GM23338 (cell line): ENCODE measurements at regions not wholly inside any gene's neighbourhood (a gene's known extent, or its start where the extent isn't known, plus 50 kb on each side); places are given as distances from the start of the nearest gene placed in this dataset.

Source experiments
- ATAC-seq: fragments of 200-7000 bp; cut with Tn5 transposase; 3 replicates; pipeline ENCODE4 v1.9.1; 2020
- DNase-seq: peaks from one replicate; pipeline ENCODE4 v3.0.0-alpha.2; 2015; ENCODE audit warnings: low spot score
- H2AFZ ChIP-seq: fragments of 200-600 bp; sonication (generic); 2 replicates; pipeline ENCODE4 v1.8.0; 2016; ENCODE audit warnings: antibody characterized with exemption, mild to moderate bottlenecking, moderate library complexity
- H3F3A ChIP-seq: fragments of 200-600 bp; sonication (generic); replicated peaks from 2 replicates; pipeline ENCODE4 v1.8.0; 2017; ENCODE audit warnings: antibody characterized with exemption, mixed run types, low read depth
- H3K27ac ChIP-seq: fragments of 200-600 bp; sonication (generic); 2 replicates; pipeline ENCODE4 v1.6.1; 2016; ENCODE audit warnings: low read depth
- H3K27me3 ChIP-seq: fragments of 200-600 bp; sonication (generic); 2 replicates; pipeline ENCODE4 v1.8.0; 2016; ENCODE audit warnings: mild to moderate bottlenecking, mixed run types, moderate library complexity; ENCODE audit not compliant: insufficient read depth
- H3K36me3 ChIP-seq: fragments of 200-600 bp; sonication (generic); 2 replicates; pipeline ENCODE4 v1.8.0; 2016; ENCODE audit warnings: mild to moderate bottlenecking; ENCODE audit not compliant: insufficient read depth
- H3K4me1 ChIP-seq: fragments of 200-600 bp; sonication (generic); 2 replicates; pipeline ENCODE4 v1.8.0; 2016; ENCODE audit warnings: mild to moderate bottlenecking, moderate library complexity; ENCODE audit not compliant: insufficient read depth
- H3K4me2 ChIP-seq: fragments of 200-600 bp; sonication (generic); 2 replicates; pipeline ENCODE4 v1.7.1; 2017; ENCODE audit warnings: mixed run types
- H3K4me3 ChIP-seq: fragments of 200-600 bp; sonication (generic); 2 replicates; pipeline ENCODE4 v1.6.1; 2016; ENCODE audit warnings: mixed run types
- H3K79me2 ChIP-seq: fragments of 200-600 bp; sonication (generic); replicated peaks from 2 replicates; pipeline ENCODE4 v1.8.0; 2017; ENCODE audit warnings: mild to moderate bottlenecking; ENCODE audit not compliant: insufficient read depth
- H3K9me2 ChIP-seq: fragments of 200-600 bp; sonication (generic); 2 replicates; pipeline ENCODE4 v1.8.0; 2017; ENCODE audit not compliant: insufficient read depth
- H4K20me1 ChIP-seq: fragments of 200-600 bp; sonication (generic); replicated peaks from 2 replicates; pipeline ENCODE4 v1.8.0; 2017; ENCODE audit warnings: mild to moderate bottlenecking; ENCODE audit not compliant: insufficient read depth
- H3K27ac Mint-ChIP-seq: 2 replicates; pipeline ENCODE4 v1.8.0; 2020; ENCODE audit warnings: inconsistent platforms, mild to moderate bottlenecking, moderate library complexity, mixed read lengths
- H3K27me3 Mint-ChIP-seq: 3 replicates; pipeline ENCODE4 v1.8.0; 2022; ENCODE audit warnings: low read depth, mild to moderate bottlenecking, moderate library complexity, mixed read lengths, inconsistent platforms; ENCODE audit not compliant: insufficient read depth, poor library complexity
- H3K36me3 Mint-ChIP-seq: 3 replicates; pipeline ENCODE4 v1.8.0; 2021; ENCODE audit warnings: low read depth, mild to moderate bottlenecking, inconsistent platforms, moderate library complexity, mixed read lengths
- H3K4me1 Mint-ChIP-seq: 3 replicates; pipeline ENCODE4 v1.8.0; 2020; ENCODE audit warnings: mild to moderate bottlenecking, inconsistent platforms, mixed read lengths
- H3K4me3 Mint-ChIP-seq: 3 replicates; pipeline ENCODE4 v1.8.0; 2021; ENCODE audit warnings: moderate library complexity, mild to moderate bottlenecking, inconsistent platforms, mixed read lengths
- H3K9me3 Mint-ChIP-seq: 3 replicates; pipeline ENCODE4 v1.8.0; 2020; ENCODE audit warnings: moderate library complexity, mild to moderate bottlenecking, inconsistent platforms, mixed read lengths
- CREB1 ChIP-seq: fragments of 250-450 bp; sonication (Bioruptor Pico); IDR thresholded peaks from 2 replicates; pipeline ENCODE4 v1.5.0; 2020; ENCODE audit warnings: low read depth, mild to moderate bottlenecking, moderate library complexity
- EZH2 ChIP-seq: fragments of 200-600 bp; sonication (generic); IDR thresholded peaks from one replicate; pipeline ENCODE4 v1.8.0; 2017; ENCODE audit warnings: antibody characterized with exemption, mild to moderate bottlenecking, low read depth; ENCODE audit not compliant: unreplicated experiment
- EZH2phosphoT487 ChIP-seq: fragments of 200-600 bp; sonication (generic); IDR thresholded peaks from one replicate; pipeline ENCODE4 v1.8.1; 2018; ENCODE audit warnings: antibody characterized with exemption; ENCODE audit not compliant: unreplicated experiment
- POLR2AphosphoS5 ChIP-seq: IDR thresholded peaks from 2 replicates; pipeline ENCODE4 v1.6.1; 2016; ENCODE audit warnings: antibody characterized with exemption, low read depth
- ZNF114 ChIP-seq: fragments of 250-450 bp; sonication (Bioruptor Pico); IDR thresholded peaks from 2 replicates; pipeline ENCODE4 v1.5.0; 2020; ENCODE audit warnings: mild to moderate bottlenecking, moderate library complexity
- ZNF331 ChIP-seq: fragments of 250-450 bp; sonication (Bioruptor Pico); IDR thresholded peaks from 2 replicates; pipeline ENCODE4 v1.5.0; 2020; ENCODE audit warnings: low read depth, mild to moderate bottlenecking, moderate library complexity
- TF ChIP-seq, protein P1 (sequence below), 2 experiments: fragments of 200-600 bp in 1 of 2; sonication (generic) in 1 of 2; conservative IDR thresholded peaks; 2 replicates each; pipeline versions ENCODE4 v1.5.1 to v1.6.1; 2016 to 2017; ENCODE audit warnings: antibody characterized with exemption in 2 of 2, low read depth in 2 of 2, mild to moderate bottlenecking in 2 of 2, moderate library complexity in 1 of 2
- TF ChIP-seq, protein P2 (sequence below): IDR thresholded peaks from one replicate; pipeline ENCODE4 v1.6.1; 2018; ENCODE audit warnings: antibody characterized with exemption; ENCODE audit not compliant: unreplicated experiment
- TF ChIP-seq, protein P3 (sequence below): fragments of 250-450 bp; sonication (Bioruptor Pico); IDR thresholded peaks from 2 replicates; pipeline ENCODE4 v1.5.0; 2020; ENCODE audit warnings: mild to moderate bottlenecking, moderate library complexity

GRCh38 chr4:125719987-125720386 is 405.2 kb downstream of the FAT4 start:
- no peak overlapping the region for H3K4me3 Mint-ChIP-seq
- Histone ChIP-seq H2AFZ (no peak overlapping the region), H4K20me1 (no peaks in the 10 kb centered on the region), H3K4me1 (no peaks in the 10 kb centered on the region), H3K4me3 (no peak overlapping the region), H3K27me3 (no peaks in the 10 kb centered on the region), H3K9me2 (peaks cover 6% of the 10 kb centered on the region; the same call in 1 of the 2 replicates), H3K36me3 (no peaks in the 10 kb centered on the region), H3K79me2 (no peaks in the 10 kb centered on the region), H3K4me2 (no peak overlapping the region), H3K27ac (no peak overlapping the region), H3F3A (no peaks in the 10 kb centered on the region)
- ATAC-seq (no peak), DNase-seq (no peak)
- H3K27ac Mint-ChIP-seq: no peak overlapping the region; the same call in 1 of the 2 replicates
- TF ChIP-seq, protein P1, sequence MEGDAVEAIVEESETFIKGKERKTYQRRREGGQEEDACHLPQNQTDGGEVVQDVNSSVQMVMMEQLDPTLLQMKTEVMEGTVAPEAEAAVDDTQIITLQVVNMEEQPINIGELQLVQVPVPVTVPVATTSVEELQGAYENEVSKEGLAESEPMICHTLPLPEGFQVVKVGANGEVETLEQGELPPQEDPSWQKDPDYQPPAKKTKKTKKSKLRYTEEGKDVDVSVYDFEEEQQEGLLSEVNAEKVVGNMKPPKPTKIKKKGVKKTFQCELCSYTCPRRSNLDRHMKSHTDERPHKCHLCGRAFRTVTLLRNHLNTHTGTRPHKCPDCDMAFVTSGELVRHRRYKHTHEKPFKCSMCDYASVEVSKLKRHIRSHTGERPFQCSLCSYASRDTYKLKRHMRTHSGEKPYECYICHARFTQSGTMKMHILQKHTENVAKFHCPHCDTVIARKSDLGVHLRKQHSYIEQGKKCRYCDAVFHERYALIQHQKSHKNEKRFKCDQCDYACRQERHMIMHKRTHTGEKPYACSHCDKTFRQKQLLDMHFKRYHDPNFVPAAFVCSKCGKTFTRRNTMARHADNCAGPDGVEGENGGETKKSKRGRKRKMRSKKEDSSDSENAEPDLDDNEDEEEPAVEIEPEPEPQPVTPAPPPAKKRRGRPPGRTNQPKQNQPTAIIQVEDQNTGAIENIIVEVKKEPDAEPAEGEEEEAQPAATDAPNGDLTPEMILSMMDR (conservative IDR thresholded peaks at IDR 0.05; ENCODE audit: low read depth in 2 of 2): no peak
- no peak for TF ChIP-seq CREB1 (CRISPR knock-in tag)
- TF ChIP-seq, protein P2, sequence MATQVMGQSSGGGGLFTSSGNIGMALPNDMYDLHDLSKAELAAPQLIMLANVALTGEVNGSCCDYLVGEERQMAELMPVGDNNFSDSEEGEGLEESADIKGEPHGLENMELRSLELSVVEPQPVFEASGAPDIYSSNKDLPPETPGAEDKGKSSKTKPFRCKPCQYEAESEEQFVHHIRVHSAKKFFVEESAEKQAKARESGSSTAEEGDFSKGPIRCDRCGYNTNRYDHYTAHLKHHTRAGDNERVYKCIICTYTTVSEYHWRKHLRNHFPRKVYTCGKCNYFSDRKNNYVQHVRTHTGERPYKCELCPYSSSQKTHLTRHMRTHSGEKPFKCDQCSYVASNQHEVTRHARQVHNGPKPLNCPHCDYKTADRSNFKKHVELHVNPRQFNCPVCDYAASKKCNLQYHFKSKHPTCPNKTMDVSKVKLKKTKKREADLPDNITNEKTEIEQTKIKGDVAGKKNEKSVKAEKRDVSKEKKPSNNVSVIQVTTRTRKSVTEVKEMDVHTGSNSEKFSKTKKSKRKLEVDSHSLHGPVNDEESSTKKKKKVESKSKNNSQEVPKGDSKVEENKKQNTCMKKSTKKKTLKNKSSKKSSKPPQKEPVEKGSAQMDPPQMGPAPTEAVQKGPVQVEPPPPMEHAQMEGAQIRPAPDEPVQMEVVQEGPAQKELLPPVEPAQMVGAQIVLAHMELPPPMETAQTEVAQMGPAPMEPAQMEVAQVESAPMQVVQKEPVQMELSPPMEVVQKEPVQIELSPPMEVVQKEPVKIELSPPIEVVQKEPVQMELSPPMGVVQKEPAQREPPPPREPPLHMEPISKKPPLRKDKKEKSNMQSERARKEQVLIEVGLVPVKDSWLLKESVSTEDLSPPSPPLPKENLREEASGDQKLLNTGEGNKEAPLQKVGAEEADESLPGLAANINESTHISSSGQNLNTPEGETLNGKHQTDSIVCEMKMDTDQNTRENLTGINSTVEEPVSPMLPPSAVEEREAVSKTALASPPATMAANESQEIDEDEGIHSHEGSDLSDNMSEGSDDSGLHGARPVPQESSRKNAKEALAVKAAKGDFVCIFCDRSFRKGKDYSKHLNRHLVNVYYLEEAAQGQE: no peak
- no peak for TF ChIP-seq ZNF331
- peaks cover 4% of the 10 kb centered on the region; the same call in 1 of the 3 replicates for H3K36me3 Mint-ChIP-seq
- no peaks in the 10 kb centered on the region for H3K27me3 Mint-ChIP-seq
- no peaks in the 10 kb centered on the region; the same call in 2 of the 3 replicates for H3K9me3 Mint-ChIP-seq
- peaks cover 4% of the 10 kb centered on the region for H3K4me1 Mint-ChIP-seq

- H3K79me2 ChIP-seq: no peaks in the 10 kb centered on the region
- H2AFZ ChIP-seq: no peak overlapping the region
- no peak overlapping the region for H3K4me3 ChIP-seq
- H3K36me3 ChIP-seq: no peaks in the 10 kb centered on the region
- ATAC-seq (no peak), DNase-seq (no peak)
- no peaks in the 10 kb centered on the region for H3F3A ChIP-seq
- peaks cover 4% of the 10 kb centered on the region; the same call in 1 of the 2 replicates for H3K9me2 ChIP-seq
- H3K4me1 ChIP-seq: peaks cover 11% of the 10 kb centered on the region; the same call in 1 of the 2 replicates
- H3K4me1 Mint-ChIP-seq: peaks cover 13% of the 10 kb centered on the region; the same call in 2 of the 3 replicates
- H3K27ac ChIP-seq: no peak overlapping the region
- peaks cover 2% of the 10 kb centered on the region; the same call in 1 of the 3 replicates for H3K36me3 Mint-ChIP-seq
- no peaks in the 10 kb centered on the region for H4K20me1 ChIP-seq
- H3K27ac Mint-ChIP-seq: no peak overlapping the region
- H3K27me3 Mint-ChIP-seq: no peaks in the 10 kb centered on the region
- H3K27me3 ChIP-seq: no peaks in the 10 kb centered on the region
- H3K4me3 Mint-ChIP-seq: no peak overlapping the region
- H3K9me3 Mint-ChIP-seq: no peaks in the 10 kb centered on the region; the same call in 2 of the 3 replicates
- no peak overlapping the region for H3K4me2 ChIP-seq
- TF ChIP-seq, protein P3, sequence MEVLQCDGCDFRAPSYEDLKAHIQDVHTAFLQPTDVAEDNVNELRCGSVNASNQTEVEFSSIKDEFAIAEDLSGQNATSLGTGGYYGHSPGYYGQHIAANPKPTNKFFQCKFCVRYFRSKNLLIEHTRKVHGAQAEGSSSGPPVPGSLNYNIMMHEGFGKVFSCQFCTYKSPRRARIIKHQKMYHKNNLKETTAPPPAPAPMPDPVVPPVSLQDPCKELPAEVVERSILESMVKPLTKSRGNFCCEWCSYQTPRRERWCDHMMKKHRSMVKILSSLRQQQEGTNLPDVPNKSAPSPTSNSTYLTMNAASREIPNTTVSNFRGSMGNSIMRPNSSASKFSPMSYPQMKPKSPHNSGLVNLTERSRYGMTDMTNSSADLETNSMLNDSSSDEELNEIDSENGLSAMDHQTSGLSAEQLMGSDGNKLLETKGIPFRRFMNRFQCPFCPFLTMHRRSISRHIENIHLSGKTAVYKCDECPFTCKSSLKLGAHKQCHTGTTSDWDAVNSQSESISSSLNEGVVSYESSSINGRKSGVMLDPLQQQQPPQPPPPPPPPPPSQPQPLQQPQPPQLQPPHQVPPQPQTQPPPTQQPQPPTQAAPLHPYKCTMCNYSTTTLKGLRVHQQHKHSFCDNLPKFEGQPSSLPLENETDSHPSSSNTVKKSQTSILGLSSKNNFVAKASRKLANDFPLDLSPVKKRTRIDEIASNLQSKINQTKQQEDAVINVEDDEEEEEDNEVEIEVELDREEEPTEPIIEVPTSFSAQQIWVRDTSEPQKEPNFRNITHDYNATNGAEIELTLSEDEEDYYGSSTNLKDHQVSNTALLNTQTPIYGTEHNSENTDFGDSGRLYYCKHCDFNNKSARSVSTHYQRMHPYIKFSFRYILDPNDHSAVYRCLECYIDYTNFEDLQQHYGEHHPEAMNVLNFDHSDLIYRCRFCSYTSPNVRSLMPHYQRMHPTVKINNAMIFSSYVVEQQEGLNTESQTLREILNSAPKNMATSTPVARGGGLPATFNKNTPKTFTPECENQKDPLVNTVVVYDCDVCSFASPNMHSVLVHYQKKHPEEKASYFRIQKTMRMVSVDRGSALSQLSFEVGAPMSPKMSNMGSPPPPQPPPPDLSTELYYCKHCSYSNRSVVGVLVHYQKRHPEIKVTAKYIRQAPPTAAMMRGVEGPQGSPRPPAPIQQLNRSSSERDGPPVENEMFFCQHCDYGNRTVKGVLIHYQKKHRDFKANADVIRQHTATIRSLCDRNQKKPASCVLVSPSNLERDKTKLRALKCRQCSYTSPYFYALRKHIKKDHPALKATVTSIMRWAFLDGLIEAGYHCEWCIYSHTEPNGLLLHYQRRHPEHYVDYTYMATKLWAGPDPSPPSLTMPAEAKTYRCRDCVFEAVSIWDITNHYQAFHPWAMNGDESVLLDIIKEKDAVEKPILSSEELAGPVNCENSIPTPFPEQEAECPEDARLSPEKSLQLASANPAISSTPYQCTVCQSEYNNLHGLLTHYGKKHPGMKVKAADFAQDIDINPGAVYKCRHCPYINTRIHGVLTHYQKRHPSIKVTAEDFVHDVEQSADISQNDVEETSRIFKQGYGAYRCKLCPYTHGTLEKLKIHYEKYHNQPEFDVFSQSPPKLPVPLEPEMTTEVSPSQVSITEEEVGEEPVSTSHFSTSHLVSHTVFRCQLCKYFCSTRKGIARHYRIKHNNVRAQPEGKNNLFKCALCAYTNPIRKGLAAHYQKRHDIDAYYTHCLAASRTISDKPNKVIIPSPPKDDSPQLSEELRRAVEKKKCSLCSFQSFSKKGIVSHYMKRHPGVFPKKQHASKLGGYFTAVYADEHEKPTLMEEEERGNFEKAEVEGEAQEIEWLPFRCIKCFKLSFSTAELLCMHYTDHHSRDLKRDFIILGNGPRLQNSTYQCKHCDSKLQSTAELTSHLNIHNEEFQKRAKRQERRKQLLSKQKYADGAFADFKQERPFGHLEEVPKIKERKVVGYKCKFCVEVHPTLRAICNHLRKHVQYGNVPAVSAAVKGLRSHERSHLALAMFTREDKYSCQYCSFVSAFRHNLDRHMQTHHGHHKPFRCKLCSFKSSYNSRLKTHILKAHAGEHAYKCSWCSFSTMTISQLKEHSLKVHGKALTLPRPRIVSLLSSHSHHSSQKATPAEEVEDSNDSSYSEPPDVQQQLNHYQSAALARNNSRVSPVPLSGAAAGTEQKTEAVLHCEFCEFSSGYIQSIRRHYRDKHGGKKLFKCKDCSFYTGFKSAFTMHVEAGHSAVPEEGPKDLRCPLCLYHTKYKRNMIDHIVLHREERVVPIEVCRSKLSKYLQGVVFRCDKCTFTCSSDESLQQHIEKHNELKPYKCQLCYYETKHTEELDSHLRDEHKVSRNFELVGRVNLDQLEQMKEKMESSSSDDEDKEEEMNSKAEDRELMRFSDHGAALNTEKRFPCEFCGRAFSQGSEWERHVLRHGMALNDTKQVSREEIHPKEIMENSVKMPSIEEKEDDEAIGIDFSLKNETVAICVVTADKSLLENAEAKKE: no peak
- TF ChIP-seq CREB1 (CRISPR knock-in tag): no peak
- no peak for TF ChIP-seq EZH2
- TF ChIP-seq EZH2phosphoT487: no peak
- TF ChIP-seq ZNF331: no peak
- TF ChIP-seq POLR2AphosphoS5: no peak
- no peak for TF ChIP-seq ZNF114 (CRISPR knock-in tag)
Observed at GRCh38 chr4:125722009-125722408, 407.3 kb downstream of the FAT4 start.
